NCI-H510A treated with DMSO at 0.1 percent for 48 hours (cell line): ENCODE measurements at regions not wholly inside any gene's neighbourhood (a gene's known extent, or its start where the extent isn't known, plus 50 kb on each side); places are given as distances from the start of the nearest gene placed in this dataset.
"Not testable (repeated sequence)": the region's sequence is repeated elsewhere in the genome, so short reads cannot be mapped to it uniquely, and the experiment has no call there.

Source experiments
- DNase-seq: peaks from one replicate; lab custom pipeline; 2025; lab: John Stamatoyannopoulos, UW

DNA sequence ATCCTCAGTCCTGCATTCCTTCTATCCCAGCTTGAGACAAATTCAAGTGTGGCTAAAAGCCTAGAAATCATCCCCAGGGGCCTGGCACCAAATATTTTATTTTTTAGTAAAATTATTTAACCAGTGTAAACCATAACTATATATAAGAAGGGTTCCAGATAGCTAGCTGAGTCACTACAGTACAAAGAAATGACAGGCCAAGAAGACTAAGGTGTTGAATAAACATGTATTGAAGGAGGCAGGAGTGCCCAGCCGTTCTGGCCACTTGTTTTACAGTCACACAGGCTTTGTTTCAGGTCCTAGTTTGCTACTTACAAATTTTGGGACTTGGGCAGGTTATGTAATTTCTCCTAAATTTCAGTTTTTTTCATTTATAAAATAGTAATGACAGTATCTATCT, 225.9 kb upstream of the PITX2 start:
- no peak for DNase-seq

DNA sequence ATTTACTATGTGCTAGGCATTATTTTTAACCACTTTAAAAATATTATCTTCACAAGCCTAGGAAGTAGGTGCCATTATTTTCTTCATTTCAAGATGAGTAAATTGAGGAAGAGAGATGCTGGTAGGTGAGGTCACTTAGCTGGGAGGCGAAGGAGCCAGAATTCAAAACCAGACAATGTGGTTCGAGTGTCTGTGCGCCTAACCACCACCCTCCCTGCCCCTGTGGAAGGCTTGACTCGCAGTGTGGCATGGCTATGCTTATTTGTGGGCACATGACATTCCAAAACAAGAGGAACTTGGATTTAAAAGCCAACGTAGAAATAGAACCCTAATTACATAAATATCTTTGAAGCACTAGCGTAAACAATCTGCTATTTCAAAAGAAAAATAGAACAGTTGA, 226.6 kb upstream of the PITX2 start:
- no peak for DNase-seq

DNA sequence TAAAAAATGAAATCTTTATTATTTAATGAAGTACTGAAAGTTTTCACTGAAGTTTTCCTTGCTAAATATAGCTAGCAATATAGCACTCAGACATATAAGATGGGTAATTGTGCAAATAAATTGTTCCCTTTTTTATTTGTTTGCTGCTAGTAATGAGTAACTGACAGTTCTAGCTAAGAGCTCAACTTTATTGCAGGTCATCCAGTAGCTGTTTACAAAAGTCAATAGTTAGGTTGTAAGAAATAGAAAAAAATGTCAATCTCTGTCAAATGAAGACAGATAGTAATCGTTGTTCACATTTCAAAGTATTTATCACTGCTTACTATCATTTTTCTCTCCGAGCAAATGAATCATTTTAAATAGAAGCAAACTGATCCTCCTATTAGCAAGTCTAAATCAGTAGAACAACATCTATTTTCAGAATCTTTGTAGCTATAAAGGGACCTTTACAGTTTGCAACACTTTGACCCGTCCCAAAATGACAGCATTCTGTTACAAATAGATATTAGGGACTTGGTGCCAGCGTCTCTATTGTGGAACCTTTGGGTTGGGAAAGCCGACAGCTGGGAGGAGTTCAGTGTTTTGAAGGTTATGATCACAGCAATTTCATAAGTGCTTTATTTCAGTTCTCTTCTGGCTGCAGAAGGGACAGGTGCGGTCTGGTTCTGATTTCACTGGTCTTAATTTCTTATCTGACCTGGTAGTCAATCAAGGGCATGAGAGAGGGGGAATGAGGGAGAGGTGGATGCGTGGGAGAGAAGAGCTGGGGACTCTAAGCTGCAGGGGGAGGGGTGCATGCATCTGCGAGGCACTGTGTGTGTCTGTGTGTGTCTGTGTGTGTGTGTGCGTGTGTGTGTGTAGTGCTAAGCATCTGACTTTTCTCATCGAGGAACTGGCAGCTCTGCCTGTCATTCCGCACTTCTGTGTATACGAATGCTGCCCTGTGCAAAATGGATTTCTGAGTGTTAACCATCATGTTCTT, 227.9 kb upstream of the PITX2 start:
- DNase-seq = peak; percentile 27

DNA sequence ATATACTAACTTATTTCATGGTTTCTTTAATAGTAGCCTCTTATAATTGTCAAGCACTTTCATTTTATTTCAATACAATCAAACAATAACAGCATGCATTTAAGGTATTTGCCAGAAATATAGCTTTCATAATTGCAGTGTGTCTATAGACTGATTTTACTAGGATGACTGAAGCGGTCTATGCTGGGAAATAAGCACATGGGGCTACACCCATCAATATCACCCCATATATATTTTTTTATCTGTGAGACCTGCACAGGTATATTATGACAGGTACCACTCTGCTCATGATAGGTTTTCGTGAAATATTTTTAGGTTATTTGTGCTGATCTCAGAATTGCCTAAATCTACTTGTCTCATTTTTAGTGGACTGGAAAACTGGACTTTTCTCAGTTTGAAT, 229.1 kb upstream of the PITX2 start:
- no peak for DNase-seq

DNA sequence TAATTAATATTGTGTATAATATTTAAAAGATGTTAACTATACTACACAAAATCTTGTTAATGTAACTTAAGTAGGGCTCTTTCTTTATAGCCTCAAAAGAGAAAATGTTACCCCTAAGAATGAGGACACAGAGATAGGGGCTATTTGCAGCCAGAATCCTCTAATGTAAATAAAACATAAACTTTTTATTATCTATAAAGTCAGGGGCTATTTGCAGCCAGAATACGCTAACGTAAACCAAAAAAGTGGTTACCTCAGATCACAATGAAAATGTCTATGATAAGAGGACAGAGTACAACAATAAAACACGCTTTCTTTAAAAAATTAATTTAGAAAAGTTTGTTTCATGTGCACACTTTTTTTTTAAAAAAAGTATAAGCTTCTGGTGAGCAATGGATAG, 229.9 kb upstream of the PITX2 start:
- DNase-seq = no peak

DNA sequence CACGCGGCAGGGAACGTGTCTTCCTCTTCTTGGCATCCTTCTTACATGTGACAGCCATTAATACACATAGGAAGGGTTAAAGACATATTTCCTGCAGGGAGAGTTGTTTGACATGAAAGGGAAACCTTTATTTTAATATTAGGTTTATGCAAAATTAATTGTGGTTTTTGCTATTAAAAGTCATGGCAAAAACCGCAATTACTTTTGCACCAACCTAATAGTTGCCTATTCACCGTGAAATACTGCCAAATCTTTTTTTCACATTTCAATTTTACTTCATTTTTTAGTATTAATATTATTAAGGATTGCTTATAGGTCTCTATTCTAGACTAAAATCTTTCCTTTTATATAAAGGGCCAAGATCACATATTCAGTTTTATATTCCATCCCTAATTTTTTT, 230.4 kb upstream of the PITX2 start:
- no peak for DNase-seq

DNA sequence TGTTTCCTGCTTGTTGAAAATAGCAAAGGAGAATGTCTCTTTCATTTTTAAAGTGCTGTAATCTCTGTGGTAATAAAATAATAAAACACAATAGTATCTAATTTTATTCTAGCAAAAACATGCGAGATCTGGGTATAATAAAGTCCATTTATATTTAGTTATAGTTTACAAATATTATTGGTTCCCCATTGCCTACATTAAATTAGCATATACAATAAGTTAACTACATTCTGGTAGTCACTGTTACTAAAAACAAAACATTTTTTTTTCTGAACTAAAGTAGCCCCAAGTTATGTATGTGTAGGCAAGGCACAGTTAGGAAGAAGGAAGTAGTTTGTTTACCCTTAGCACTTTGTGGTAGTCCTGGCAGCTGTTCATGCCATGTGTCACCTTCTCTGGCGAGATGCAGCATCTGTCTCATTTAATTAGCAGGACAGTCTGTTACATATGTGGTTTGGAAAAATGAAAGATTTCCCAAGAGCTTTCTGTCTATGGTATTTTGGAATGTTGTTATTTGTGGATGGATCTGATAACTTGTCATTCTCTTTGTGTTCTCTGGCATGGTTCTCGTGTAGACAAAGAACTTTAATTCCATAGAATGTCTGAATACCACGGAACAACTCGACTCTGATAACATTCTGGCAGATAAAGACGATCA, 231.3 kb upstream of the PITX2 start:
- DNase-seq = peak; percentile 6

DNA sequence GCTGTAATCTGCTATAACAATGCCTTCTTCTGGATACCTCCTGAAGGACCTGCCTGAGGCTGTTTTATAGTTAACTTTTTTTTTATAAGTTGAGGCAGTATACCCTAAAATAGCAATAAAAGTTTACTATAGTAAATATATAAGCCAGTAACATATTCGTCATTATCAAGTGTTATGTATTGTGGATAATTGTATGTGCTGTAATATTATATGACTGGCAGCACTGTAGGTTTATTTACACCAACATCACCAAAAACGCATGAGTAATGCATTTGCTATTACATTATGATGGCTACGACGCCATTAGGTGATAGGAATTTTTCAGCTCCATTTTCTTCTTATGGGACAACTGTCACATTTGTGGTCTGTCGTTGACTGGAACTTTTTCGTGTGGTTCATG, 237.2 kb upstream of the PITX2 start:
- DNase-seq = no peak

DNA sequence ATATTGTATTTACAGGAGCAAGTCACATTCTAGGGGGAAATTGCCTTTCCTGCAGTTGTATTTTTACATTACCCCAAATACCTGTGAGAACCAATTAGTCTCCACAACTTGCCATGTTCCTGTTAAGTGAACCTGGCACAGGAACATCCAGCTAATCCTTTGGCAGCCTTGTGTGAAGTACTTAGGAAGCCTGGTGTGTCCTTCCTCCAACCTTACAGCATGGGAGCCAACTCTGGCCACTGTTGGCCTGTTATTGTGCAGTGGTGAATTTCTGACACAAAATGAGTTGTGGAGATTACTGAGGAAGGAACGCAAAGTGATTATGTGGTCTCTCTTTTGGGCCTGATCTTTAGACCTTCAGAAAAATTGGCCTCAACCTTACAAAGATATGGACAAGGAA, 238.0 kb upstream of the PITX2 start:
- DNase-seq = no peak

DNA sequence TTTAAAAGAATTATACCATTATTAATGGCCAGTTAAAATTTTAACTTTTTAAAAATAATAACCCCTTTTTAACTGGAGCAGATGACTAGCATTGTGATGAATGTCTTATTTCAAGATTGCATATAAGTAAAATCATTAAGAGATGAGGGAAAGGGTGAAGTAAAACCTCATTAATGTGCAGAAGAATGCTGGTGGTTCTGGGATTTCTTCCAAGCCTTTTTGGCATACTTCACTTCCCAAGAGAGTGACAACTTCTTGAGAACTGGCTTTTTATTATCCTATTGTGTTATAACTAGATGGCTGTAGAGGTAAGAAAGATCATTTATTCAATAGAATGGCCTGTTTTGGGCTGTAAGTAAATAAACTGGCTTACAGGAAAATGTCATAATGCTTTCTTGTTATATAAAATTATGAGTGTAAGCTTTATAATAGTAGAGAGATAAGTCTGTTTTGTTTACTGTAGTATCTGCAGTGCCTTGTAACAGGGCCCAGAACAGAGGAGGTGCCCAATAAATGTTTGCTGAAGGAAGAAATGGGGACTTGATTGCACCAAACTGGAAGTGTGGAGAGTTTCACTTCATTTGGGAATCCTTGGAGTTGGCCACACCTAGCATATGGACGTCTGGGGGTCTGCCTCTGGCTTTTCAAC, 242.9 kb upstream of the PITX2 start:
- DNase-seq = no peak

DNA sequence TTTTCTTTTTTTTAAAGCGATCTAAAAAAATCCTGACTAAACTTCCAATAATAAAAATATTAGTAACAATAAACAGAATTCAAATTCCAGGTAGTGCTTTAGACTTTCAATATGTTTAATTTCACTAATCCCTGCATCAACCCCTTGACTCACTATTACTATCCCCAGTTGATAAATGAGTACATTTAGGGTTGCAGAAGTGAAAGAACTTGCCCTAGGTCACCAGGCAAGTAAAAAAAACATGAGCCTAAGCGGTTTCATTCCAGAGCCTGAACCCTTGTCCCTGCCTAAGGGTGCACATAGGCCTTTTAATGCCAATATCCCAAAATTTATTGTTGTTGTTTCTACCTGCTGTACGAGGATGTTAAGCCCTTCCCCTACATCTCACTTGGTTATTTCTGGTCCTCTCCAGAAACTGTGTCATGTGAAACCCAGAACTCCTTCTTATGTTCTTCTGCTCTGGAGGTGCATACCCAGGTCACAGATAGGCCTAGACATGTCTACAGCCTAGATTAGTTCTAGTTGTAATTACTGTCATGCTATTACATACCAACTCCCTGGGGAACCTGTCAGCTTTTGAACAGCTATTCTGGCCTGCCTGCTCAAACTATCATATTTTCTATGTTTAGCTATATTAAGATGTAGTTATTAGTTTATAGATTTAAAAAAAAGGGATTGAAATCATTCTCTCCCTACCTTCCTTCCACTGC, 244.5 kb upstream of the PITX2 start:
- DNase-seq = no peak

DNA sequence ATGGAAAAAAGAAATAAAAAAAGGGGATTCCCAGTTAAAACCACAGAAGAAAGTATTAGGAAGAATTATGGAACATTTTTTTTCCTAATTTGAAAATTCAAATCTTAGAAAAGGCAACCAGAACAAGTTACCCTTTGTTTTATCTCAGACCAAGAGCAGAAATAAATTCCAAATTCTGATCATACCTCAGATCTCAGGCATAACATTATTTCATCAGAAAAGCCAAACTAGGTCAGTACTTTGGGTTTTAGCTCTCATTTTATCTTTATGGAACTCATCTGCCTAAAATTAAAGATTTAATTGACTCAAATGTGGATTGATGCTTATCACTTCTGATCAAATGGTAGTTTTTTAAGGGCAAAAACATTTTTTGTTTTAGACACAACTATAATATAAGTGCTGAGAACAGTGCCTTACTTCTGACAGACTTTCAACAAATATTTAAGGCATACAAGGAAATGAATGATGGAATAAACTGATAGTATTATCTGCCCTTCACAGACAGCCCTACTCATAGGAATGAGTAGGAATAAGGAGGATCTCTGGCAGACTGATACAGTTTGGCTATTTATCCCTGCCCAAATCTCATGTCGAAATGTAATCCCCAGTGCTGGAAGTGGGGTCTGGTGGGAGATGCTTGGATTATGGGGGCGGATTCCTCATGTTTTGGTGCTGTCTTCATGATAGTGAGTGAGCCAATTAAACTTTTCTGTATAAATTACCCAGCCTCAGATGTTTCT, 245.3 kb upstream of the PITX2 start:
- DNase-seq = no peak

DNA sequence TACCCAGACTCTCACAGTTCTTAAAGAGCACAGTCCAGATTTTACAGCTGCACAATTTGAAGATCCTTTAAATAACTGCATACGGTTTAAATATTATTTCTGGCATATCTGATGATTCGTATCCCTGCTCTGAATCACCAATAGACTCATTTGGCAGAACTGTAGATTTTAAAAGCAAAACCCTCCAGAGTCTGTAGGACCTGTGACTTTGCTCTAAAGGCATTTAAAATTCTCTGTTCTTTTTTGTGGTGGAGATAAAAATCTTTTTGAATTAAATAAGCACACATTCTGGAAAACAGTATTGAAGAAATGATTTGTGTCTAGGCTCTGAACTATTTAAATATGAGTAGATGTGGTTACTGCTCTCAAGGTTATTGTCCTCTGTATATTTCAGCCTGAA, 246.2 kb upstream of the PITX2 start:
- no peak for DNase-seq

DNA sequence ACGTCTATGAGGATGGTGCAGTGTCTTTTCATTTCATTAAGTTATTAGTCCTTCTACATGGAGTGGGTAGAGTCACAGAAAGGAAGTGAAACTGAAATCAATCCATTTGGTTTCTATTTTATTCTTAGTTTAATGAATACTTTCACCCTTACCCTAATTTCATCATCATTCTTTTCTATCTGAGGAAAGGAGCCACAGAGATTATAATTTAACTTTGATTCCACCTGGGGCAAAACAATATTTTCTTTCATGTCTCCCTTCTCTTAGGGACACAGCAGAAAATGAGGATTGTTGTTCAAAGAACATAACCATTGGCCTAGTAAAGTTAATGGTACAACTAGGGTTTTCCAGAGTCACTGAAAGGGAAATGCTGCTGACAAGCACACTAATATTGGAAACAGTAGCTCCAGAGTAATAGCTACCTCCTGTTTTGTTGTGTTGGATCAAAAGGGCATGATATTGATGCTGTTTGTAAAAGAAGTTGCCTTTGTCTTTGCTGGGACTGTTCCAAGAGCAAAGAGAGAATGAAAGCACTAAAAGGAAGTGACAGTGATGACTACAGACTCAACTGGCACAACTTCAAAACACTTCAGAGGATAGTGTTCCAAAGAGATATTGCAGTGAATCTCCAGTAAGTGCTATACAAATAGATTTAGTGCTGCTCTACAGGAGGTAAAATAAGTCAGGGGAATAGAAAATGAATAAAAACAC, 247.1 kb upstream of the PITX2 start:
- DNase-seq = peak; percentile 21

DNA sequence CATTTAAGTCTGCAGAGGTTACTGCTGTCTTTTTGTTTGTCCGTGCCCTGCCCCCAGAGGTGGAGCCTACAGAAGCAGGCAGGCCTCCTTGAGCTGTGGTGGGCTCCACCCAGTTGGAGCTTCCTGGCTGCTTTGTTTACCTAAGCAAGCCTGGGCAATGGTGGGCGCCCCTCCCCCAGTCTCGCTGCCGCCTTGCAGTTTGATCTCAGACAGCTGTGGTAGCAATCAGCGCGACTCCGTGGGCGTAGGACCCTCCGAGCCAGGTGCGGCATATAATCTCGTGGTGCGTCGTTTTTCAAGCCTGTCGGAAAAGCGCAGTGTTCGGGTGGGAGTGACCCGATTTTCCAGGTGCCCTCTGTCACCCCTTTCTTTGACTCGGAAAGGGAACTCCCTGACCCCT, 253.3 kb upstream of the PITX2 start:
- not testable (repeated sequence) for DNase-seq

DNA sequence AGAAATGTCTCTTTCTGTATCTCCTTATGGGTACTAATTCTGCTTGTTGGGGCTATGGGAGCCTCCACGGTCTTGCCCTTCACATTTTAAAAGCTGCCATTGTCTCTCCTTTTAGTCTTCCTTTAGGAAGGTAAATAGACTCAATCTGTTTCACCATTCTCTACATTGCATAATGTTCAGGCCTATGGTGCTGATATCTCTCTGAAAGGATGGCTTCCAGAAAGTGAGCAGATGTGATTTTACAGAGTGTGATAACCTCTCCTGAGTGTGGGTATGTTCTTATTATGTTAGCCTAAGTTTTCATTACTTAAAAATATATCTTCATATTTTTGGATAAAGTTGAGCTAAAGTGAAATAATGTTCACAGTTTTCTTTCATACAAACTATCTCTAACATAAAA, 254.0 kb upstream of the PITX2 start:
- peak; percentile 9 for DNase-seq

DNA sequence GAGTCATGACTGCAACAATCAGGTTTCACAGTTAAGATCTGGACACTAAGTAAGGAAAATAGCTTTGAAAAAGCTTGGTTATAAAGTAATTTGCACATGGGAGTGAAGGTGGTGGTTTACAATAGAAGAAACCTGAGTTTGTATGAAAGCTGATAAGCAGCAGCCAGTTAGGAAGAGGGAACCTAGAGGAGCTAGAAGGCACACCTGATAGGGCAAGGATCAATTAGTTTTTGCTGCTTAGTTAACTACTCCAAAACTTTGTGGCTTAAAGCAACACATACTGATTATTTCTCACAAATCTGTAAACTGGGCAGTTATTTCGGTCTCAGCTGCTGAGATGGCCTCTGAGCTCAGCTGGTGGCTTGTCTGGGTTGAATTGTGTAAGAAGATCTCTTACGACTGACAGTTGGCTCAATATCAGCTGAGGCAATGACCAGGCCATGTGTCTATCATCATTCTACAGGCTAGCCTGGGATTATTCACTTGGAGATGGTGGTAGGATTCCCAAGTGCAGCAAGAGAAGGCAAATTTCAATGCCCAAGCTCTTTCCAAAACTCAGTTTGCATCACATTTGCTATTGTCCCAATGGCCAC, 255.0 kb upstream of the PITX2 start:
- no peak for DNase-seq

DNA sequence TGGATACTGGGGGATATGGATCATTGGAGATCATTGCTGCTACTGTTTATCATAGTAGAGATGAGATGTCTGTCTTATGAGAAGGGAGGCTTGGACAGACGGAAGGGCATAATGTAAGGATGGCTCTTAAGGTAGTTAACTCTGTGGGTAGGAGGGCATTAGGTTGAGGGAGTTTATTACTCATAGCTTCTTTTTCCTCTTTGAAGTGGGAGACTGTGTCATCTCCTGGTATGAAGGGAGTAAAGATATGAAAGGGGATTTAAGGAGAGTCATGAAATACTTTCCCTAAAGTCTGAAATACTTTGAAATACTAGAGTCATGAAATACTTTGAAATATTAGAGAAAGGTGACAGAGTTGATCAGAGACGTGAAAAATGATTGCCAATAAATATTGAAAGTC, 255.5 kb upstream of the PITX2 start:
- DNase-seq = no peak

DNA sequence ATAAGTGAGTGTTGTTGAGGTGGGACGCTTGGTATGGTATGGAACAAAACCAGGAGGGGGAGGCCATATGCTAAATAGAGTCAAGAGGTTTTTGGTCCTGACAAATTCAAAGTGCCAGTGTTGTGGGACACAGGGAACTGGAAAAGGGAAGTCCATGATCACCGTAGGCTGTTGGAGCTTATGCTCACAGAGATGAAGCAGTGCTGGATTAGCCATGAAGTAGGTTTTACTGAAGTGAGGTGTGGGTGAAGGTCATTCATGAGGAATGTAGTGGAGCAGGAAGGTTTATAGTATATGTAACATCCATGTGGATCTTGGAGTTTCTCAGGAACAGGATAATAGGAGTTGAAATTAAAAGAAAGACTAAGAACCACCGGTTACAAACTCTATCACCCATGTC, 256.1 kb upstream of the PITX2 start:
- no peak for DNase-seq

DNA sequence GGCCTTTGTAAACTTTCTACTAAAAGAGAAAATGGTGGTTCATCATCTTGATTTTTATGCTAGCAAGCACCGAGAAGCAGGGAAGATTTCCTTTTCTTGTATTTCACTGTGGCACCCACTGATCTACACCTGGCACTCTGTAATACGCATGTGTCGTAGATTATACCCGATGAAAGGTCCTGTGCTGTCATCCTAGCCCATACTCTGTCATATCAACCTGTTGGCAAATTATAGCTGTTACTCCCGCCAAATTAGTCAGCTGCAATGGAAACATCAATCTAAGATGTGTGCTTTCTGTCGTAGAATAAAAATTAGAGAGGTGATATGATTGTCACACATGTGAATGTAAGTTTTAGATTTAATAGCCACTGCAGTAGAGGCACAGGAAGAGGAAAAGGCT, 263.4 kb upstream of the PITX2 start:
- no peak for DNase-seq

DNA sequence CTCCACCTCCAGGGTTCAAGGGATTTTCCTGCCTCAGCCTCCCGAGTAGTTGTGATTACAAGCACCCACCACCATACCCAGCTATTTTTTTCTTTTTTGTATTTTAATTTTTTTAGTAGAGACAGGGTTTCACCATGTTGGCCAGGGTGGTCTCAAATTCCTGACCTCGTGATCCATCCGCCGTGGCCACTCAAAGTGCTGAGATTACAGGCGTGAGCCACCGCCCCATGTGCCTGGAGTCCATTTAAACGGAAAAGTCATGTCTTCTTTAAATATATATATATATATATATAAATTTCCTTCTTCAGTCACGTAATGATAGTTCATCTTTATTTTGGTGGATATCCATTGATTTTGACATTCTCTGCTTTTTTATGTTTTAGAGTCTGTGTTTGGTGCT, 264.0 kb upstream of the PITX2 start:
- DNase-seq = no peak
